Fibroblast of lung (primary cell): ENCODE measurements at regions not wholly inside any gene's neighbourhood (a gene's known extent, or its start where the extent isn't known, plus 50 kb on each side); places are given as distances from the start of the nearest gene placed in this dataset.
"Not testable (repeated sequence)": the region's sequence is repeated elsewhere in the genome, so short reads cannot be mapped to it uniquely, and the experiment has no call there.

Source experiments
- EZH2 ChIP-seq: IDR thresholded peaks from 2 replicates; pipeline ENCODE4 v1.5.1; 2012; ENCODE audit warnings: low read length, control low read depth, mild to moderate bottlenecking; ENCODE audit errors: missing control alignments
- TF ChIP-seq, protein P1 (sequence below), 2 donors: IDR thresholded peaks in 1 of 2; conservative IDR thresholded peaks in 1 of 2; 1 replicate in 1 of 2; 2 replicates in 1 of 2; pipeline ENCODE4 v1.5.1; 2011 to 2012; ENCODE audit warnings: low read length in 2 of 2, control low read depth in 1 of 2, inconsistent platforms in 1 of 2, low read depth in 1 of 2, mild to moderate bottlenecking in 1 of 2

DNA sequence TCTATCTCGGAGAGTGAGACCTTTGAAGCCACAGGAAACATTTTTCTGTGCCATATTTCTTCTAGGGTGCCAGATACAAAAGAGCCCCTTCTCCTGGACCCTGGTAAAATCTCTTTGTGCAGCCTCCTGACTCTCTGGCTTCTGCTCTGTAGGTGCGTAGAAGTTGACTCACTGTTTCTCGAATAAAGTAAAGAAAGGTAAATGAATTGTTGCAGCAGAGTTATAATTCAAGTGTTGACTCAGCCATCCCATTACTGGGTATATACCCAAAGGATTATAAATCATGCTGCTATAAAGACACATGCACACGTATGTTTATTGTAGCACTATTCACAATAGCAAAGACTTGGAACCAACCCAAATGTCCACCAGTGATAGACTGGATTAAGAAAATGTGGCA, 371.0 kb downstream of the OSTF1 start:
- TF ChIP-seq, protein P1, sequence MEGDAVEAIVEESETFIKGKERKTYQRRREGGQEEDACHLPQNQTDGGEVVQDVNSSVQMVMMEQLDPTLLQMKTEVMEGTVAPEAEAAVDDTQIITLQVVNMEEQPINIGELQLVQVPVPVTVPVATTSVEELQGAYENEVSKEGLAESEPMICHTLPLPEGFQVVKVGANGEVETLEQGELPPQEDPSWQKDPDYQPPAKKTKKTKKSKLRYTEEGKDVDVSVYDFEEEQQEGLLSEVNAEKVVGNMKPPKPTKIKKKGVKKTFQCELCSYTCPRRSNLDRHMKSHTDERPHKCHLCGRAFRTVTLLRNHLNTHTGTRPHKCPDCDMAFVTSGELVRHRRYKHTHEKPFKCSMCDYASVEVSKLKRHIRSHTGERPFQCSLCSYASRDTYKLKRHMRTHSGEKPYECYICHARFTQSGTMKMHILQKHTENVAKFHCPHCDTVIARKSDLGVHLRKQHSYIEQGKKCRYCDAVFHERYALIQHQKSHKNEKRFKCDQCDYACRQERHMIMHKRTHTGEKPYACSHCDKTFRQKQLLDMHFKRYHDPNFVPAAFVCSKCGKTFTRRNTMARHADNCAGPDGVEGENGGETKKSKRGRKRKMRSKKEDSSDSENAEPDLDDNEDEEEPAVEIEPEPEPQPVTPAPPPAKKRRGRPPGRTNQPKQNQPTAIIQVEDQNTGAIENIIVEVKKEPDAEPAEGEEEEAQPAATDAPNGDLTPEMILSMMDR (conservative IDR thresholded peaks at IDR 0.05 in 1 of 2, IDR thresholded peaks at IDR 0.05 in 1 of 2; ENCODE audit: low read depth in 1 of 2, low read length in 2 of 2): not testable (repeated sequence)
- TF ChIP-seq EZH2: not testable (repeated sequence)
